Endothelial cell of umbilical vein (primary cell): ENCODE measurements at regions not wholly inside any gene's neighbourhood (a gene's known extent, or its start where the extent isn't known, plus 50 kb on each side); places are given as distances from the start of the nearest gene placed in this dataset.

ENCODE experiments used
- BruUV-seq: library from RNA; stranded (reverse); fragments of 400-500 nt; replicated peaks from 2 replicates; lab custom pipeline; 2021; lab: Mats Ljungman, UMichigan
- CTCF ChIA-PET: fragments of 300-600, 350-600 bp; sonication (Branson Sonifier 250); formaldehyde crosslinking; loops from one replicate; lab custom pipeline; 2021; ENCODE audit warnings: antibody characterized with exemption, inconsistent platforms; lab: Charles Lee
- POLR2A ChIA-PET: fragments of 300-600, 350-600 bp; sonication (Branson Sonifier 250); formaldehyde crosslinking; loops from one replicate; lab custom pipeline; 2021; ENCODE audit warnings: antibody characterized with exemption, inconsistent platforms; lab: Charles Lee
- DNase-seq: peaks from one replicate; pipeline ENCODE4 v3.0.0-alpha.2; 2011; ENCODE audit warnings: low read depth, low spot score
- FAIRE-seq: peaks from 2 replicates; lab custom pipeline; 2011; peaks lifted over from hg19 to GRCh38; lab: Jason Lieb, UNC
- H2AFZ ChIP-seq: 2 replicates; pipeline ENCODE4 v1.6.0; 2012; ENCODE audit warnings: low read depth, low read length, control low read depth, inconsistent platforms
- H3K27ac ChIP-seq: 2 replicates; pipeline ENCODE4 v1.5.1; 2011; ENCODE audit warnings: low read depth, mild to moderate bottlenecking, control low read depth, low read length, moderate library complexity; ENCODE audit not compliant: insufficient read depth
- H3K27me3 ChIP-seq, 2 experiments: 2 replicates each; pipeline versions ENCODE4 v1.6.0 to v1.6.1; 2011; ENCODE audit warnings: low read length in 2 of 2, mixed read lengths in 1 of 2; ENCODE audit not compliant: control insufficient read depth in 2 of 2, insufficient read depth in 2 of 2
- H3K36me3 ChIP-seq, 2 experiments: 2 replicates in 1 of 2; 3 replicates in 1 of 2; pipeline ENCODE4 v1.5.1; 2011; ENCODE audit warnings: low read length in 2 of 2, mild to moderate bottlenecking in 1 of 2, moderate library complexity in 1 of 2; ENCODE audit not compliant: control insufficient read depth in 2 of 2, insufficient read depth in 2 of 2; ENCODE audit errors: extremely low read depth in 1 of 2
- H3K4me1 ChIP-seq: 3 replicates; pipeline ENCODE4 v1.5.1; 2011; ENCODE audit warnings: mild to moderate bottlenecking, low read length; ENCODE audit not compliant: control insufficient read depth, insufficient read depth; ENCODE audit errors: extremely low read depth
- H3K4me2 ChIP-seq: 2 replicates; pipeline ENCODE4 v1.6.1; 2011; ENCODE audit warnings: low read length, control low read depth, mixed read lengths; ENCODE audit not compliant: insufficient read depth
- H3K4me3 ChIP-seq, 3 experiments: fragments of 200-600 bp in 1 of 3; sonication (generic), shearing (Covaris generic) in 1 of 3; replicated peaks in 1 of 3; 2 replicates each; pipeline ENCODE4 v1.5.1; 2011 to 2016; ENCODE audit warnings: control low read depth in 3 of 3, low read length in 3 of 3, mild to moderate bottlenecking in 2 of 3, inconsistent platforms in 1 of 3, low read depth in 1 of 3, moderate library complexity in 1 of 3; ENCODE audit not compliant: insufficient read depth in 1 of 3
- H3K79me2 ChIP-seq: 2 replicates; pipeline ENCODE4 v1.6.0; 2012; ENCODE audit warnings: low read length, inconsistent platforms; ENCODE audit not compliant: control insufficient read depth, insufficient read depth
- H3K9ac ChIP-seq: replicated peaks from 2 replicates; pipeline ENCODE3; 2011; ENCODE audit warnings: low read length, control low read depth; ENCODE audit not compliant: insufficient read depth; ENCODE audit errors: extremely low read depth
- H3K9me1 ChIP-seq: replicated peaks from 3 replicates; pipeline ENCODE4 v1.6.0; 2011; ENCODE audit warnings: mild to moderate bottlenecking, low read length; ENCODE audit not compliant: control insufficient read depth, insufficient read depth; ENCODE audit errors: extremely low read depth
- H3K9me3 ChIP-seq: replicated peaks from 2 replicates; pipeline ENCODE4 v1.5.1; 2012; ENCODE audit warnings: low read length, inconsistent platforms; ENCODE audit not compliant: control insufficient read depth, insufficient read depth
- H4K20me1 ChIP-seq: replicated peaks from 2 replicates; pipeline ENCODE3; 2011; ENCODE audit warnings: mild to moderate bottlenecking, low read length; ENCODE audit not compliant: control insufficient read depth, insufficient read depth; ENCODE audit errors: extremely low read depth
- CTCF ChIP-seq, 2 donors: IDR thresholded peaks; 1 replicate in 1 of 2; 2 replicates in 1 of 2; pipeline ENCODE4 v1.5.1; 2011; ENCODE audit warnings: low read length in 2 of 2, mild to moderate bottlenecking in 2 of 2, moderate library complexity in 2 of 2, control low read depth in 1 of 2, inconsistent platforms in 1 of 2, low read depth in 1 of 2; ENCODE audit not compliant: insufficient read depth in 1 of 2; ENCODE audit errors: extremely low read depth in 1 of 2
- EZH2 ChIP-seq: IDR thresholded peaks from 2 replicates; pipeline ENCODE4 v1.6.1; 2012; ENCODE audit warnings: borderline replicate concordance, low read depth, mild to moderate bottlenecking, moderate library complexity, low read length, inconsistent platforms; ENCODE audit not compliant: severe bottlenecking
- FOS ChIP-seq: IDR thresholded peaks from 2 replicates; pipeline ENCODE4 v1.6.1; 2011; ENCODE audit warnings: mild to moderate bottlenecking, low read length, moderate library complexity, borderline replicate concordance; ENCODE audit not compliant: insufficient read depth
- GATA2 ChIP-seq: IDR thresholded peaks from 2 replicates; pipeline ENCODE4 v1.7.0; 2011; ENCODE audit warnings: low read depth, mild to moderate bottlenecking, moderate library complexity, mixed read lengths, low read length; ENCODE audit not compliant: insufficient read length, insufficient read depth
- JUN ChIP-seq: IDR thresholded peaks from 2 replicates; pipeline ENCODE4 v1.6.1; 2011; ENCODE audit warnings: borderline replicate concordance, low read depth; ENCODE audit not compliant: insufficient read length, insufficient read depth
- MAX ChIP-seq: IDR thresholded peaks from 2 replicates; pipeline ENCODE4 v1.6.1; 2011; ENCODE audit not compliant: insufficient read depth, insufficient read length
- MYC ChIP-seq: IDR thresholded peaks from one replicate; pipeline ENCODE4 v1.6.1; 2011; ENCODE audit warnings: mild to moderate bottlenecking, low read depth, low read length
- POLR2A ChIP-seq: IDR thresholded peaks from 2 replicates; pipeline ENCODE4 v1.6.1; 2012; ENCODE audit warnings: low read depth, mild to moderate bottlenecking, control low read depth, low read length
- POLR2AphosphoS5 ChIP-seq: IDR thresholded peaks from 2 replicates; pipeline ENCODE4 v1.6.1; 2012; ENCODE audit warnings: low read depth, mild to moderate bottlenecking, control low read depth, low read length, moderate library complexity; ENCODE audit not compliant: insufficient read depth
- dilution Hi-C: fragments of 300-500 bp; cut with MboI; formaldehyde crosslinking; loops from one replicate; pipeline ENCODE4 v1.15.0; 2019; ENCODE audit warnings: low sequenced_read_pairs; ENCODE audit not compliant: extremely low pct_ligation_motif_present
- intact Hi-C: fragments of 100-400 bp; cut with micrococcal nuclease; formaldehyde crosslinking; loops from one replicate; pipeline ENCODE4 v1.10.0; 2022

- CTCF ChIA-PET: no interaction called here
- Histone ChIP-seq H3K27me3 (no peaks in the 10 kb centered on the region), H3K36me3 (no peaks in the 10 kb centered on the region), H3K9ac (no peak overlapping the region), H3K27ac (no peak overlapping the region), H4K20me1 (no peaks in the 10 kb centered on the region), H2AFZ (no peak overlapping the region), H3K9me3 (no peaks in the 10 kb centered on the region), H3K4me3 (no peak overlapping the region), H3K4me1 (no peaks in the 10 kb centered on the region), H3K79me2 (no peaks in the 10 kb centered on the region), H3K9me1 (no peaks in the 10 kb centered on the region), H3K4me2 (no peak overlapping the region)
- DNase-seq: no peak
- dilution Hi-C loops: no loop called here
- TF ChIP-seq GATA2 (no peak), POLR2AphosphoS5 (no peak), MYC (no peak), POLR2A (no peak), FOS (no peak), JUN (no peak), CTCF (IDR thresholded peaks at IDR 0.05; ENCODE audit: extremely low read depth in 1 of 2, insufficient read depth in 1 of 2, low read depth in 1 of 2, low read length in 2 of 2) (no peak), MAX (no peak), EZH2 (no peak)
- POLR2A ChIA-PET: no interaction called here
- FAIRE-seq: no peak
- no TSS peak for BruUV-seq
- intact Hi-C loops: no loop called here
Observed at GRCh38 chr7:110607050-110607857, 483.7 kb upstream of the LRRN3 start.
